HCT116 (cell line): ENCODE measurements at regions not wholly inside any gene's neighbourhood (a gene's known extent, or its start where the extent isn't known, plus 50 kb on each side); places are given as distances from the start of the nearest gene placed in this dataset.

Source experiments
- ATAC-seq: fragments of 200-7000 bp; cut with Tn5 transposase; 2 replicates; pipeline ENCODE4 v1.9.1; 2020; ENCODE audit warnings: mild to moderate bottlenecking, moderate library complexity
- BruUV-seq: library from RNA; stranded (reverse); fragments of 400-500 nt; replicated peaks from 2 replicates; lab custom pipeline; 2021; lab: Mats Ljungman, UMichigan
- CTCF ChIA-PET: fragments of 300-600 bp; sonication (Branson Sonifier 250); formaldehyde crosslinking; loops from one replicate; lab custom pipeline; 2021; ENCODE audit warnings: antibody characterized with exemption; lab: Charles Lee
- POLR2A ChIA-PET: fragments of 300-600, 350-600 bp; sonication (Branson Sonifier 250); formaldehyde crosslinking; loops from one replicate; lab custom pipeline; 2021; ENCODE audit warnings: antibody characterized with exemption; lab: Charles Lee
- RAD21 ChIA-PET, 2 experiments: fragments of 300-600 bp; sonication (Branson Sonifier 250); formaldehyde crosslinking; loops; one replicate each; lab custom pipeline; 2023; ENCODE audit warnings: low total read pairs in 2 of 2; ENCODE audit not compliant: uncharacterized antibody in 2 of 2, unreplicated experiment in 2 of 2, low non-redundant PET in 1 of 2; lab: Charles Lee
- DNase-seq: peaks from one replicate; pipeline ENCODE4 v3.0.0-alpha.2; 2010; ENCODE audit warnings: low read depth, low spot score
- H2AFZ ChIP-seq: fragments of 200-600 bp; shearing (Covaris generic), sonication (generic); 2 replicates; pipeline ENCODE4 v1.6.1; 2017; ENCODE audit warnings: low read depth, mixed run types, mixed read lengths, antibody characterized with exemption, low read length; ENCODE audit not compliant: poor library complexity, severe bottlenecking
- H3K27ac ChIP-seq: 2 replicates; pipeline ENCODE4 v1.5.1; 2012; ENCODE audit warnings: low read depth, low read length
- H3K27me3 ChIP-seq: fragments of 200-600 bp; sonication (generic); 2 replicates; pipeline ENCODE4 v1.6.1; 2016; ENCODE audit warnings: mixed run types, low read length, mixed read lengths; ENCODE audit not compliant: insufficient read depth
- H3K36me3 ChIP-seq, 2 experiments: fragments of 200-500 bp in 1 of 2; fragments of 200-600 bp in 1 of 2; sonication (Bioruptor generic) in 1 of 2; sonication (generic) in 1 of 2; 2 replicates each; pipeline versions ENCODE4 v1.5.1 to v1.6.1; 2014 to 2016; ENCODE audit warnings: low read length in 2 of 2, inconsistent platforms in 1 of 2, mixed read lengths in 1 of 2, mixed run types in 1 of 2; ENCODE audit not compliant: insufficient read depth in 2 of 2, control insufficient read depth in 1 of 2
- H3K4me1 ChIP-seq, 2 experiments: fragments of 200-600 bp in 1 of 2; sonication (generic) in 1 of 2; 2 replicates each; pipeline versions ENCODE4 v1.5.1 to v1.6.1; 2012 to 2017; ENCODE audit warnings: low read length in 2 of 2, inconsistent platforms in 1 of 2, mild to moderate bottlenecking in 1 of 2, mixed read lengths in 1 of 2, mixed run types in 1 of 2, moderate library complexity in 1 of 2; ENCODE audit not compliant: insufficient read depth in 2 of 2, control insufficient read depth in 1 of 2
- H3K4me2 ChIP-seq: fragments of 200-600 bp; sonication (generic); 2 replicates; pipeline ENCODE4 v1.6.1; 2017; ENCODE audit warnings: mixed run types, low read length, mixed read lengths
- H3K4me3 ChIP-seq, 2 experiments: fragments of 200-600 bp in 1 of 2; sonication (generic) in 1 of 2; replicated peaks in 1 of 2; 2 replicates each; pipeline ENCODE4 v1.5.1; 2011 to 2016; ENCODE audit warnings: low read length in 2 of 2, control low read depth in 1 of 2, low read depth in 1 of 2, mild to moderate bottlenecking in 1 of 2, mixed read lengths in 1 of 2, mixed run types in 1 of 2
- H3K79me2 ChIP-seq: fragments of 200-600 bp; sonication (generic); 2 replicates; pipeline ENCODE4 v1.6.1; 2017; ENCODE audit warnings: mild to moderate bottlenecking, mixed run types, low read length, moderate library complexity, mixed read lengths; ENCODE audit not compliant: insufficient read depth
- H3K9ac ChIP-seq: fragments of 200-600 bp; sonication (generic); 2 replicates; pipeline ENCODE4 v1.6.1; 2016; ENCODE audit warnings: low read length, mixed read lengths
- H3K9me2 ChIP-seq: fragments of 200-600 bp; sonication (generic), shearing (Covaris generic); 2 replicates; pipeline ENCODE4 v1.6.1; 2017; ENCODE audit warnings: mixed run types, mild to moderate bottlenecking, moderate library complexity; ENCODE audit not compliant: insufficient read depth
- H3K9me3 ChIP-seq, 2 experiments: fragments of 200-500 bp in 1 of 2; fragments of 200-600 bp in 1 of 2; sonication (Bioruptor generic) in 1 of 2; sonication (generic) in 1 of 2; 2 replicates each; pipeline ENCODE4 v1.6.1; 2014 to 2017; ENCODE audit warnings: low read length in 2 of 2, mixed read lengths in 2 of 2, inconsistent platforms in 1 of 2, low read depth in 1 of 2, mild to moderate bottlenecking in 1 of 2, mixed run types in 1 of 2, moderate library complexity in 1 of 2; ENCODE audit not compliant: control insufficient read depth in 1 of 2, insufficient read depth in 1 of 2
- H4K20me1 ChIP-seq: fragments of 200-600 bp; sonication (generic), shearing (Covaris generic); 2 replicates; pipeline ENCODE4 v1.6.1; 2017; ENCODE audit warnings: mixed run types, mild to moderate bottlenecking, moderate library complexity; ENCODE audit not compliant: insufficient read depth
- CEBPB ChIP-seq: IDR thresholded peaks from 2 replicates; pipeline ENCODE4 v1.6.1; 2012; ENCODE audit warnings: low read depth
- EGR1 ChIP-seq: IDR thresholded peaks from 2 replicates; pipeline ENCODE4 v1.6.1; 2012; ENCODE audit warnings: low read depth
- ELF1 ChIP-seq: IDR thresholded peaks from 2 replicates; pipeline ENCODE4 v1.6.1; 2012; ENCODE audit warnings: low read depth, borderline replicate concordance
- FOSL1 ChIP-seq: IDR thresholded peaks from 2 replicates; pipeline ENCODE4 v1.6.1; 2012; ENCODE audit warnings: low read depth
- MAX ChIP-seq: IDR thresholded peaks from 2 replicates; pipeline ENCODE4 v1.6.1; 2012
- POLR2AphosphoS5 ChIP-seq: IDR thresholded peaks from 2 replicates; pipeline ENCODE4 v1.6.1; 2011; ENCODE audit warnings: mild to moderate bottlenecking, low read depth, low read length, moderate library complexity
- REST ChIP-seq: IDR thresholded peaks from 2 replicates; pipeline ENCODE4 v1.6.1; 2012; ENCODE audit warnings: low read depth
- SIN3A ChIP-seq: IDR thresholded peaks from 2 replicates; pipeline ENCODE4 v1.6.1; 2012; ENCODE audit warnings: low read depth
- SP1 ChIP-seq: IDR thresholded peaks from 2 replicates; pipeline ENCODE4 v1.6.1; 2012; ENCODE audit warnings: low read depth
- TCF7L2 ChIP-seq: IDR thresholded peaks from 2 replicates; pipeline ENCODE4 v1.7.0; 2011; ENCODE audit warnings: borderline replicate concordance, inconsistent platforms; ENCODE audit not compliant: insufficient read depth, insufficient read length; ENCODE audit errors: extremely low read depth
- intact Hi-C: fragments of 100-400 bp; cut with micrococcal nuclease; formaldehyde crosslinking; loops from 2 replicates; pipeline ENCODE4 v1.10.0; 2022

DNA sequence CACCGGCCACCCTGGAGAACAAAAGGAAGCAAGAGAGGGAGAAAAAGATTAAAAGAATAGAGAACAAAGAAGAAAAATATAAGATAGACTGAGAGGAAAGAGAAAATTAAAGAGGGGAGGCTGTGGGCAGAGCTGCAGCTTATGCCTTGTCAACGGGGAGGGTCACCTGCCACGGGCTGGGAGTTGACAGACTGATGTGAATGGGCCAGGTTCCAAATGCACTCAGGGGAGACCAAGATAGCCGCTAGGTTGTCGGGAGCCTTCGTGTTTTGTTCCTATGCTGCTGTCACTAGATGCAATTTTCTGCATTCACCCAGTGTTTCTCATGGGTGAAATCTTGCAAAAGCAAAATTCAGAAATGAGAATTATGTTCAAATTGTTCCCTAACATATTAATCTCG, 119.6 kb upstream of the MTHFD1L start:
- intact Hi-C loops, result no loop called here
- Histone ChIP-seq H3K27me3 (no peaks in the 10 kb centered on the region), H3K9me3 (no peaks in the 10 kb centered on the region), H3K4me3 (no peak overlapping the region), H2AFZ (no peak overlapping the region), H4K20me1 (no peaks in the 10 kb centered on the region)
- ChIA-PET RAD21 (no interaction called here), CTCF (interaction anchor here (1.1 kb wide), 1 partner anchor 327 kb away, joined by 3 read pairs; no protein-coding TSS in a partner anchor)
- BruUV-seq, result no TSS peak
- no peak for ATAC-seq
- no peak for TF ChIP-seq POLR2AphosphoS5
- TF ChIP-seq SP1, result no peak
- TF ChIP-seq ELF1, result no peak
- TF ChIP-seq REST, result no peak
- TF ChIP-seq TCF7L2, result no peak
- no peak for TF ChIP-seq CEBPB
- no peak for TF ChIP-seq FOSL1
- no peak for TF ChIP-seq SIN3A
- TF ChIP-seq EGR1, result no peak
- no peak for TF ChIP-seq MAX
- TF ChIP-seq, all 23 proteins: peak for 0
- Histone ChIP-seq H3K9ac (no peak overlapping the region), H3K36me3 (no peaks in the 10 kb centered on the region), H3K27ac (no peak overlapping the region), H3K79me2 (no peaks in the 10 kb centered on the region), H3K9me2 (no peaks in the 10 kb centered on the region), H3K4me2 (no peak overlapping the region), H3K4me1 (no peaks in the 10 kb centered on the region; a peak in 1 of 4 replicates)
- no peak for DNase-seq
- POLR2A ChIA-PET, result no interaction called here
